HG03378 (cell line): ENCODE measurements at regions not wholly inside any gene's neighbourhood (a gene's known extent, or its start where the extent isn't known, plus 50 kb on each side); places are given as distances from the start of the nearest gene placed in this dataset.

ENCODE experiments used
- ATAC-seq: cut with Tn5 transposase; IDR thresholded peaks from one replicate; pipeline ENCODE4 v1.9.1; 2021; ENCODE audit warnings: mild to moderate bottlenecking, moderate library complexity; ENCODE audit not compliant: unreplicated experiment

- ATAC-seq = no peak
Measured at GRCh38 chr15:45921376-45921775, 286.5 kb downstream of the SQOR start.

- no peak for ATAC-seq
Measured at GRCh38 chr15:45921978-45922377, 287.1 kb downstream of the SQOR start.

DNA sequence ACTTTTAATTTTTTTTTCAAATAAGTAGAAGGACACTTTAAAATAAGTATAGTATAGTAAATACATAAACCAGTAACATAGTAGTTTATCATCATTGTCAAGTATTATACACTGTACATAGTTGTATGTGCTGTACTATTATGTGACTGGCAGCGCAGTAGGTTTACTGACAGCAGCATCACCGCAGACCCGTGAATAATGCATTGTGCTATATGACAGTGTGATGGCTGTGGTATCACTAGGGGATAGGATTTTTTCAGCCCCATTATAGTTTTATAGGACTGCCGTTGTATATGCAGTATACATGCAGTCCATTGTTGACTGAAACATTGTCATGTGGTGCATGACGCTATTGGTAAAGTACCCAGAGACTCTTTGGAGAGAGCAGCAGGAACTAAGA is 306.5 kb downstream of the SQOR start:
- no peak for ATAC-seq

GRCh38 chr15:45943240-45943639 is 308.4 kb downstream of the SQOR start:
- peak; percentile 69 for ATAC-seq

GRCh38 chr15:45946111-45946510 is 311.3 kb downstream of the SQOR start:
- ATAC-seq = no peak

- no peak for ATAC-seq
Measured at GRCh38 chr15:45948181-45948621, 313.4 kb downstream of the SQOR start.

GRCh38 chr15:45958924-45959323 is 324.1 kb downstream of the SQOR start:
- no peak for ATAC-seq

GRCh38 chr15:45962733-45963132 is 327.9 kb downstream of the SQOR start:
- ATAC-seq = no peak

DNA sequence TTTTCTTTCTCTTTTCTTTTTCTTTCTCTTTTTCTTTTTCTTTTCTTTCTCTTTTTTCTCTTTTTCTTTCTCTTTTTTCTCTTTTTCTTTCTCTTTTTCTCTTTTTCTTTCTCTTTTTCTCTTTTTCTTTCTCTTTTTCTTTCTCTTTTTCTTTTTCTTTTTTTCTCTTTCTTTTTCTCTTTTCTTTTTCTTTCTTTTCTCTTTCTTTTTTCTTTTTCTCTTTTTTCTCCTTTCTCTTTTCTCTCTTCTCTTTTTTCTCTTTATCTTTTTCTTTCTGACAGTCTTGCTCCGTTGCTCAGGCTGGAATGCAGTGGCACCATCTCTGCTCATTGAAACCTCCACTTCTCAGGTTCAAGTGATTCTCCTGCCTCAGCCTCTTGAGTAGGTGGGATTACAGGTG is 335.7 kb downstream of the SQOR start:
- no peak for ATAC-seq

GRCh38 chr15:45980366-45980765 is 345.5 kb downstream of the SQOR start:
- ATAC-seq = no peak

DNA sequence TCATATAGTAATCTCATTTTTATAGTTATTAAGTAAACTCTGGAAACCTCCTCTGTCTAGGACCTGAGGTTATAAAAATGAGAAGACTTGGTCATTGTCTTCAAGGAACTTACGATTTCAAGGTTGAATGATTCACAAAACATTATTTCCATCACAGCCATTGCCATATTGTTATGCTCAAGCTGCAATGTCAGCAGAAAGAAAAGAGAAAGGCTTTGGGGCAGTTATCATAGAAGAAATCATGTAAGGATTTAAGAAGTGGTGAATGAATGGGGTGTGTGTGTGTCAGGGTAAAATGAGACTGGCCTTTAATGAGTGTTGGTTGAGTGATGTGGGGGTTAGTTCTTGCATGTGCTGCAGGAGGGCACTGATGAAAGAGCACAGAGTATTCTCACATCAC is 346.8 kb downstream of the SQOR start:
- ATAC-seq = no peak

DNA sequence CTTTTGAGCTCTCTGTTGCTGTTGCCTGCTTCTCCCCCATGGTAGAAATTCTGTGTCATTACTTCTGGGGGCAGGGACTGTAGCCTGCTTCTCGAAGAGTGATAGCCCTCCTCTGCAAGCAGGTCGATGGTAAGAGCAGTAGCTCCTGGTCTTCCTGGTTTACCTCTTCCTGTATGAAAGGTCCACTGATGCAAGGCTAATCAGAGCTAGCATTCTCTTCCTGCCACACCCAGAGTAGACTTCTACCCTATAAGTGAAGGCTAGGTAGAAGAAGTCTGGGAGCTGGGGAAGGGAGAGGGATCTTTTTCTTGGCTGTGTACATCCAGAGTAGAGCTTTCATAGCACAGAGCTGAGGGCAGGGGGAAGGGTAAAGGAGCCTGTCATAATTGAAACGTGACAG is 357.0 kb downstream of the SQOR start:
- no peak for ATAC-seq

DNA sequence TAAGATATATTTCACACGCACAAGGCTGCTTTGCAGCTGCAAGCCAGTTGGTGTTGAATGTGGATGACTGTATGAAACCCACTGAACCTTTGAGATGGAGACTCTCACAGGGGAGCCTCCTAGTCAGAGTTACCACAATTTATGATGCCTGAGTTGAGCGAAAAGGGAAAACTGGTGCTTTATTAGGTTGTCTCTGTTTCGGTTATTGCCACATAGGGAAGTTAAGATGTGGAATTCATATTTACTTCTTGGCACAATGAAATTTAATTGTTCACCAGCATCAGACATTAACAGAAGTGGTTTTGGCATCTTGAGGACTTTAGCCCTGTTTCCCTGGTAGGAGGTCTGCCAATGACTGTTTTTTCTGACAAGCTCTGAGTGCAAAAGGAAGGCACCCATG is 358.2 kb downstream of the SQOR start:
- no peak for ATAC-seq

DNA sequence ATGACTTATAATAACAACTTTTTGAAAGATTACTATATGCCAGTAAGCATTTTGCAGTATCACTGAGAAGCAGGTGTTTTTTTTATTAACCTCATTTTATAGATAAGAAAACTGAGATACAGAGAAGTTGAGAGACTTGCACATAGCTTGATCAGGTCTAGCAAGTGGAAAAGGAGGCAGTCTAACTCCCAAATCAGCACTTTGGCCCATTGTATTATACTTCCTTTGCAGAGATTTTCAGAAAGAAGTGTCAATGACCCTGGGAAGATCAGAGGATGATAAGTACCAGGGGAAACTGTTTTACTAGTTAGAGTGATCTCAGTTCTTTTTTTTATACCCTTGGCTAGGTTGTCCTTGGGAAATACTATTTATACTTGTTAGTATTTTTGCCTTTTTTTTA is 358.7 kb downstream of the SQOR start:
- no peak for ATAC-seq

DNA sequence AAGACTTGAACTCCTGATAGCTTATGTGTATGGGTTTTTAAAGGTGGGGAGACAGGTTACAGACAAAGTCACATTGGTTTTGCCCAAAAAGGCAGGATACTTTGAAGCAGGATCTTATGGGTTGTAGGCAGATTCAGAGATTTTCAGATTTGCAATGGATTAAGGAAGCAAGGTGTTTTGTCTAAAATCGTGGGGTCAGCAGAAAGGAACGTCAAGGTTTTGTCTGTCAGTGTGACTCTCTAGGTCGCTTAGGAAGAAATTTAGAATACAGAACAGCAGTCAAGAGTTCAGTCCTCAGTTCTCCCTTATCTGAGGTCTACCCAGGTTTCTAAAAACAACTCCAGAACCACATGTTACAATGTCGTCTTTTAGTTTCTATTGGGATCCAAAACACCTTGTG is 361.0 kb downstream of the SQOR start:
- no peak for ATAC-seq

DNA sequence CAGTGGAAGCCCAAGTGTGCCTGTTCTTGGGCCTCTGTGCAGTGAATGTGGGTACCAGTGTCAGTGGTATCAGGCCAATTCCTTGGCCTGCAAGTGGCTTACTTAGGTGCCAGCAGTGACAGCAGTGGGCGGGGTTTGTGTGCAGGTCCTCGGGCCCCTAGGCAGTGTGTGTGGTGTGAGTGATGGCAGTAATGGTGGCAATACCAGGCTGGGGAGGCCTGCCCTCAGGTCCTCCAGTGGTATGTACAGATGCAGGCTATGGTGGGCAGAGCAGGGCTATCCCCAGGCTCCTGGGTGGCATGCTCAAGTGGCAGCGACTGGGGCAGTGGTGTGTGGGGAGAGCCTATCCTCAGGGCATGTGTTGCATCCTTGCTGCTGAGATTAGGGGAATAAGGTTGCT is 379.7 kb downstream of the SQOR start:
- no peak for ATAC-seq

DNA sequence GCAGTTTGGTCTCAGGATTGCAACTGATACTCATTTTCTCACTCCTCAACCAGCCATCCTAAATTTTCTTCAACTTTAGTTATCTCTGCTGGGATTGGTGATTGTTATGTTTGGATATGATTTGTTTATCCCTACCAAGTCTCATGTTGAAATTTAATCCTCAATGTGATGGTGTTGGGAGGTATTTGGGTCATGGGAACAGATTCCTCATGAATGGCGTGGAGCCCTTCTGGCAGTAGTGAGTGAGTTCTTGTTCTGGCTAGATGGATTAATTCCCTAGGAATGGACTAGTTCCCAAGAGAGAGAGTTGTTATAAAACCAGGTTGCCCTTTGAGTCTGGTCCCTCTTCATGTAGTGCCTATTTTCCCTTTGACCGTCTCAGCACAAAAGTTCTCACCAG is 399.9 kb downstream of the SQOR start:
- ATAC-seq = no peak

DNA sequence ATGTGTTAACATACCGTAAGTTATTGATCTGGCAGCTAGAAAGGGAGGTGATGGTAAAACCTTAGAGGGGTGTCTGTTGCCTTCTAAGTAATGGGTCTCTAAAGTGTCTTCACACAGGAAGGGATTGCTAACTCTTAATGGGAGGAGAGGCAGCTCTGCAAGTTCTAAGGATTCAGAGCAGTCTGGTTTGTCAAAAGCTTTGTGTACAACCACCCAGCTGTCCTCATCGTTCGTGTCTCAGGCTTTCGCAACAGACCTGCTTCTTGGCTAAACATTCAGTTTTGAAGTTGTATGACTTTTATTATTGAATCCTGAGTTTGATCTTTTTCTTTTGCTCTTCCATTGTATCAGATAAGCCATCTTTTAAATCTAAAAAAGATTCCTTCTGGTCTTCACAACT is 404.9 kb downstream of the SQOR start:
- ATAC-seq = no peak

- no peak for ATAC-seq
Measured at GRCh38 chr15:46041905-46042304, 407.1 kb downstream of the SQOR start.

- ATAC-seq = no peak
Measured at GRCh38 chr15:46059921-46060594, 425.2 kb downstream of the SQOR start.

DNA sequence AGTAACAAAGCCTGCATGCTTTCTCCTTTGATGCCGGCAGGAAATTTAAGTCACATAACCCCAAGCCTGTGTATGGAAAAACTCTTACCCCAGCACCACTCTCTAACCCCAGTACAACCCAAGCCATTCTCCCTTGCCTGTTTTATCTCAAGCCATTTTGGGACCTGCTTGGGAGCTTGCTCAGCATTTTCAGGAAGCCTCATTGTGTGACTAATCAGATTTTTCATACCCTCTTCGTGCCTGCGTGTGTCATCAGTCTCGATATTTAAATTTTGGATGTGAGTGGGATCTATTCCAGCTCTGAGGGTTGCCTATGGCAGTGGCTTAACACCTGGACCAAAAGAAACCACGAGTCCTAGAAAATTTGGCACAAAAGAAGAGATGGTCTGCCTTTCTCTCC is 426.2 kb downstream of the SQOR start:
- no peak for ATAC-seq

DNA sequence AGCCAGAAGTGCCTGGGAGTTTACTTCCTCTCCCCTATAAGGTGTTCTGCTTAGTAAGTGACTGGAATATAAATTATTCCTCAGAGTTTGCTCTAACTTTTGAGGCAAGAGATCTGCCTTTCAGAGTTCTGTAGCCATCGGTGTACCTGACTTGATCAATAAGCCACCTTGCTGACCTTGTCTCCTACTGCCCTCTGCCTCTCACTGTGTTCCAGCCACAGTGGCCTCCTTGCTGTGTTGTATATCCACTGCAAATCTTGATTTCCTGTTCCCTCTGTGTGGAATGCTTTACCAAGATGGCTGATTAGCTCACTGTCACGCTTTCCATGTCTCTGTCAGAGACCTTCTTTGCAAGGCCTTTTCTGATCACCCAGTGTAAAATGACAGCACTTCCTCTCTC is 442.4 kb downstream of the SQOR start:
- ATAC-seq = no peak

DNA sequence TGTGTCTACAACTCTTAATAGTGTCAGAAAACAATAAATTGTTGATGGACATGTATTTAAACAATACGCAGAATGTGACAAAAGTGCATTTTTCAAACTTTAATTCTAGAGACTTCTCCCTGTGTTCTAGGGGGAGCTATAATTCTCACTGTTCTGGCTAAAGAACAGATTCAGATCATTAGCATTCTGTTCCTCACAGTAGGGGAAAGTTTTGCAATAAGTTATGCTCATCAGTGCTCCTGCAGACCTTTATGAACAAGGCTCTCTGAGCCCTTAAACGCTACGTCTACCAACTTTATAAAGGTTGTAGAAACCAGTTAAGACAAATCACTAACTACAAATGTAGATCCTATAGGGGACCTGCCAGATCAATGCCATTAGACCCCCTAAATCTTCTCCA is 444.2 kb downstream of the SQOR start:
- ATAC-seq = no peak
